Caki2 (cell line): ENCODE measurements at regions not wholly inside any gene's neighbourhood (a gene's known extent, or its start where the extent isn't known, plus 50 kb on each side); places are given as distances from the start of the nearest gene placed in this dataset.
A peak's percentile ranks its signal among the peaks of the same experiment; 100 is the strongest.

Source experiments
- DNase-seq: peaks from one replicate; pipeline ENCODE4 v3.0.0-alpha.2; 2015; ENCODE audit warnings: low read depth
- in situ Hi-C: cut with HindIII; loops from 2 replicates; pipeline ENCODE4 v1.10.0; 2016; ENCODE audit warnings: low sequenced_read_pairs, low pct_unique_long_range_greater_than_20kb, mixed read lengths

DNA sequence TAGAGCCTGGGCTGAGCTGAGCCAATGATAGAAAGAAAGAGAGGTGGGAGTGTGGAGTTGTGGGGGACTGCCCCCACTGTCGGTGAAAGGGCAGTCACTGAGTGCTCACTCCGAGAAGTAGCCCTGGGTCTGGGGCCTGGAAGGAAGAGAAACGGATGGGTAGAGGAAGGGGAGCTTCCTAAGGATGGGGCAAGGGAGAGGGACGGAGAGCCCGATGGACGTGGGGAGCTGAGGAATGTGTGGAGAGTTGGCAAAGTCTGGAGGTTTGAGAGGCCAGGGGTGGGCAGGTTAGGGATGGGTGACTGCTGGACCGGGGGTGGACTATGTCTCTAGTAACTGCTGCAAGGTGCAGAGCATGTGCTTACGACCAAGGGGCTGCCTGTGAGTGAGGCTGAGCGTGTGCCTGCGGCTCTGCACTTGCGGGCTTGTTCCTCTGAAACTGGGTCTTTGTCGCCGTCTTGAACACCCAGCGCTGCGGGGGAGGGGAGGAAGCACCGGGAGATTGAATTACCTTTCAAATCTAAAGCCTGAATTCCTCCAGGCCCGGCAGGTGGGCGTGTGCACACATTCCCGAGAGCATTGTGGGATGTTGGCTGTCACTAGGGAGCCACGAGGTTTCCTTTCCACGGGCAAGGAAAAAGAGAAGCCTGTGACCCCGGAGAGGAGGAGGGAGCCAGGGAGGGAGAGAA, 76.4 kb upstream of the ARAP3 start:
- no peak for DNase-seq
- in situ Hi-C loops = no loop called here

GRCh38 chr5:141757402-141757801, 75.4 kb upstream of the ARAP3 start:
- DNase-seq = peak; percentile 37
- in situ Hi-C loops = no loop called here

DNA sequence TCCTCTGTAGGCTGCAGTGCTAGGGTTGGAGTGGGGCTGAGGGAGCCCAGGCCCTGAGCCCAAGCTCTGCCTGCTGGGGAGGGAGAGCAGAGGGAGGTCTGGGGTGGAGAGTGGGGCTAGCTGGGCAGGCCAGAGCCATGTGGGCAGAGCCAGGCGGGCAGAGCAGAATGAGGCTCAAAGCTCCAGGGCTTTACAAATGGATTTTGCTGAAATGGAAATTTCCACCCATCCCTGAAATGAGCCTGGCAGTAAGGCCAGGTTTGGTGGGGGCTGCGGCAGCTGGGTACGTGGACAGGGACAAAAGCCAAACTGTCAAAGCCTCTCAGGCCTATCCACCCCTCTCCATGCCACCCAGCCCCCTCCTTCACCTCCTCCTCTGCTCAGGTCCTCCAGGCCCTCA, 74.2 kb upstream of the ARAP3 start:
- DNase-seq = no peak
- in situ Hi-C loops = no loop called here

GRCh38 chr5:141753971-141754713, 72.1 kb upstream of the ARAP3 start:
- peak; percentile 59 for DNase-seq
- in situ Hi-C loops = no loop called here

GRCh38 chr5:141753143-141753970, 71.3 kb upstream of the ARAP3 start:
- DNase-seq = no peak
- in situ Hi-C loops = no loop called here

DNA sequence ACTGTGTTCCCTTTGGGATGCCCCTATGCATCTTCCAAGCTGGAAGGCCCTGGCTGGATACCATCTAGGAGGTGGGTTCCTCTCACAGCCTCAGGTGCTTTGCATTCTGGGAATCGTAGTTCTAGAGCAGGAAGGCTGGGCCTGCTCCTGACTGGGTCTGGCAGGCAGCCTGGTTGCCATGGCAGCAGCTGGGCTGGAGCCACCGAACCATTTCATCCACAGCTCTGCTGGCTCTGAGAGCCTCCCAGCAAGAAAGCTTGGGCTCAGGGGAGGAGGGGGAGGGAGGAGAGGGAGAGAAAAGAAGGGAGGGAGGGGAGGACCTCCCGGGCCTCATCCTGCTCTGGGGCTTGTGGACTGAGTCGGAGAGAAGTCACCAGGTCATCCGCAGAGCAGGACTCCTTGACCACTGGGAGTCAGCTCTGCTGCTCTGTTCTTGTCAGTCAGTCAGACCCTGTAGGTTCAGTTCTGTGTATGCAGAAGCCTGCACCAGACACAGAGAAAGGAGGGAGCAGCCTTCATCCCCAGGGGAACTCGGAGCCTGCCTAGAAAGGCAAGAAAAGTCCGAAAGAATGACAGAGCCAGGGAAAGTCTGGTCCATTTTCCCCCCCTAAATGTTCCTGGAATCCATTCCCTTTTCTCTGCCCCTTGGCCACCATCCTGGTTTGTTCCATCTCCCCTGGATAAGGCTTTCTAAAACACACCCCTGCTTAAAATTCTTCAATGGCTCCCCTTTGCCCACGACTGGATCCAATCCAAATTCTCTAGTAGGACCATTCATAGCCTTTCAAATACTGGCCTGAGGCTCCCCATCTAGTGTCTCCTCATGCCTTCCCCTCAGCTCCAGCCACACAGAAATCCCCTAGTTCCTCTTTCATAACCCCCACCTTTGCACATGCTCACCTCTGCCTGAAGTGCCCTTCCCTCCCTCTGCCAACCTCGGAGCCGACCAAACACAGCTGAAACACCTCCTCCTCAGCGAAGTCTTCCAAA, 65.4 kb upstream of the ARAP3 start:
- in situ Hi-C loops = no loop called here
- peak; percentile 87 for DNase-seq

GRCh38 chr5:141746395-141746794, 64.4 kb upstream of the ARAP3 start:
- in situ Hi-C loops = no loop called here
- DNase-seq = no peak

DNA sequence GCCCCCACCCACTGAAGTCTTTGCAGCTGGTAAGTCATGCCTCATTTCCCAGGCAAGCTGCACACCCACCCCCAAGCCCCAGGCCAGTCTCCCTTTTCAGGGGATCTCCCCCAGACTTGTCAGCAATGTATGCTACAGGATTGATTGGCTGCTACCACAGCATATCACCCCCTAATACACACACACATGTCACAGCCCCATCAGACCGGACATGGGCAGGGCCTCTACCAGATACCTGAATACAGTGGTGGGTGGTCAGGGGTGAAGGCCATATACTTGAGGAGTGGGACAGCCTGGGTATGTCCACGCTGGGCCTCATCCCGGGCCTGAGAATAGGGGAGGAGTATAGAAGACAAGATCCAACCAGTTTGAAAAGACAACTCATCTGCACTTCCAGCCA, 63.4 kb upstream of the ARAP3 start:
- in situ Hi-C loops = no loop called here
- no peak for DNase-seq

DNA sequence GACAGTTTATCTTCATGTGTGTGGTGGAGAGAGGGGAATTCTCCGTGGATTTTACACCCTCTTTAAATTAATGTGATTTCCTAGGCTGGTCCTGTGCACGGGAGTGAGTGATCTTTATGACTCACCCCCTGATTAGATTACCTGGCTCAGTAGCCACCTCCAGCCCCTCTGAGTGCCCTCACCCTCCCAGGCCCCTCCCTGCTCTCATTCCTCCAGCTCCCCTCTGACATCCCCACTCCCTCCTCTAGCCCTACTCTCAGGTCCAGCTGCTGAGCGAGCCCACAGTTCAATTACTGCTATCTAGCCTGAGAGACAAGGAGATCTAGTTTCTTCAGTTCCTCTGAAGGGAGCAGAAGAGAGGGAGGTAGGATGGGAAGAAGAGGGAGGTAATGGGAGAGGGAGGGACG, 61.8 kb upstream of the ARAP3 start:
- in situ Hi-C loops = no loop called here
- no peak for DNase-seq

DNA sequence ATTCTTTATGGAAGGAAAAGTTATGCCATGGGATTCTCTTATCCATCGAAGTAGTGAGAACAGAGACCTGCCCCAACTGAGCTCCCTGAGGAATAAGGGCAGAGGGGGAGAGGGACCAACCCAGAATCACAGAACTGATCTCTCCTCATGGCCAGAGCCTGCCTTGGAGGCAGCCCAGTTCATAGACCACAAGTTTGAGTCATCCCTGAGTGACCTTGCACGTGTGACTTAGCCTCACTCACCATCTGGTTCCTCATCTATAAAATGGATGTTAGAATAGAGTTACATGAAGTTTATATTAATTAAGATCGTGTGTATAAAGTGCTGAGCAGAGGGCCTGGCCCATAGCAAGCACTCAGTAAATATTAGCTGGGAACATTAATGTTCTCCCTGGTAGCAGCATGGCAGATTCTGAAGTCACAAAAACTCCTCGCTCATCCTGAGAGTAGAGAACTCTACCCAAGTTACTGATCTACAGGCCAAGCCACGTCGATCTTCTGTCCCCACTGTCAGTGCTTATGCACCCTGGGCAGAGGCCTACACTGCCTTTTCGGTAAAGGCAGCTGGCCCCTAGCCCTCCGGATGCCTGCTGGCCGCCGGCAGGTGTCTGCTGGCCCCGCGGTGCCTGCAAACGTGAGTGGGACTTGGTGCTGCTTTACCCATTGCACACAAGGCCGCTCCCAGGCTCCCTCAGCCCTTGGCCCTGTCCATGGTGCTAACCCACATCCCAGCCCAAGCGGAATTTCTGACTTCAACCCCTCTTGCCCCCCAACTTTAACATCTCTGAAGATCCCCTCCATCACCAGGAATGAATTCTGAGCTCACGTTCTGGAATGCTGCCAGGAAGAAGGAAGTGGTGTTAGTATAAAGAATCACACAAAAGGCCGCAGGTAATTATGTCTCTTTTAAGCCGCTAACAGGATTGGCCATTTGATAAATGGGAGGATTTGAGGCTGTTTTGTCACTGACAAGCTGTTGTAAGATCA, 61.1 kb upstream of the ARAP3 start:
- peak; percentile 46 for DNase-seq
- in situ Hi-C loops = no loop called here

DNA sequence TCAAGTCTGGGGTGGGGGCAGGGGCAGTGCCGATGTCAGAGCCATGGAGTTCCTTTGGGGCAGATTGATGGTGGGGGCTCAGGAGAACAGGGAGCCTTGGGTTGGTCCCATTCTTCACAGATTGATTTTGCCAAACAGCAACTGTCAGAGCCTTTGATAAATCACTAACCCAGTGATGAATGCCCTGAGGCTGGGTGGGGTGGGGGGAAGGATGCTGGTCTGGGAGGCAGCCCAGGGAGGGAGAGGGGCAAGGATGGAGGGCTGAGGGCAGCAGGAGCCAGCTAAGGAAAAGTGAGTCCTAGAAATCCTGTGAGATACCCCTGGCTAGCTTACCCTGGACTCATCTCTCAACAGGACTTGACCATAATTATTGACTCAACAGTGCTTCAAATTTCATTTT, 60.1 kb upstream of the ARAP3 start:
- in situ Hi-C loops = no loop called here
- no peak for DNase-seq

- in situ Hi-C loops = no loop called here
- DNase-seq = no peak
These were observed 58.9 kb upstream of the ARAP3 start for GRCh38 chr5:141740885-141741284.

- no peak for DNase-seq
- in situ Hi-C loops = no loop called here
These were observed 55.5 kb upstream of the ARAP3 start for GRCh38 chr5:141737535-141737934.

DNA sequence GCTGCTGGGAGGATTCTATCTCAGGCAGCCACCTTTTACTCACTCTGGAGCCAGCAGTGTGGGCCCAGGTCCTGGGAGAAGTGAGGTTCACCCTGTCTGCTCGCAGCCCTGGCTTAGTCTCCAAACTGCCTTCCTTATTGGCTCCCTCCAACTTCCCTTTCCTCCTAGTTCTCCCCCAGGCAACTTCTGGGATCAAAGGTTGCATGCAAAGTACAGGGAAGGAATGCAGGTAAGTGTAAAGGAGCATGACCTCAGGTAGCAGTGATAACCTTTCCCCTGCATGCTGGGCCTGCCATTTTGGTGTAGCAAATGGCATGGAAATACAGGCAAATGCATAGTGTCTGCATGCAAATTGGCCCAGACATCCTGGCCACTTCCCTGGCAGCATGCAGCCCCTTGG, 53.8 kb upstream of the ARAP3 start:
- no peak for DNase-seq
- in situ Hi-C loops = no loop called here

DNA sequence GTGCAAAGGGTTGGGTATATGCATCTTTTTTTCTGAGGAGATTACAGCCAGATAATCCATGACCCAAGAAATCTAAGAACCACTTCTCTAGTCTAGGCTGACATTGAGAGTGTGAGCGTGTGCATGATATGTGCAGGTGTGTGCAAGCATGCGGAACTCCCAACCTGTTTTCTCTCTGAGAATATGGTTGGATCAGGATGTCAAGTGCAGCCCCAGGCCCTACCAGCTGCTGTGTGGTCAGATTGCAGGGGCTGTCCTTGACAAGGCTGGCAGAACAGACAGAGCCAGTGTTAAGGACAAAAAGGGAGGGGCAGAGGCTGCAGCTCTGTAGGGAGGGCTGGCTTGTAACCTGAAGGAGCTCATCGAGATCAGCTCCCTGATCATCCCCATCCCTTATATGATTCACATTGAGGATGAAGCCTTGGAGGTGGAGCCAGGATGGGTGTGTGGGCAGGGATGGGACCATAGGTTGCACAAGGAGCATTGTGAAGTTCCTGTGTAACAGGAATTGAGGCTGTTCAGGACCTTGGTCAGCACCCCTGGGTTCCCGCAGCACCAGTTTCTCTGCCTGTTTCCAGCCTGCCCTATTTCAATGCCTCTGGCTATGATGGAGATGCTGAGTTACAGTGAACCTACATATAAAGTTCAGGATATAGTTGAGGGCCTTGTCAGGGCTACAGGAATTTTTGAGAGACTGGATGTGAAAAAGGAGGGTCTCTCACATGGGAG, 52.6 kb upstream of the ARAP3 start:
- DNase-seq = peak; percentile 46
- in situ Hi-C loops = no loop called here

DNA sequence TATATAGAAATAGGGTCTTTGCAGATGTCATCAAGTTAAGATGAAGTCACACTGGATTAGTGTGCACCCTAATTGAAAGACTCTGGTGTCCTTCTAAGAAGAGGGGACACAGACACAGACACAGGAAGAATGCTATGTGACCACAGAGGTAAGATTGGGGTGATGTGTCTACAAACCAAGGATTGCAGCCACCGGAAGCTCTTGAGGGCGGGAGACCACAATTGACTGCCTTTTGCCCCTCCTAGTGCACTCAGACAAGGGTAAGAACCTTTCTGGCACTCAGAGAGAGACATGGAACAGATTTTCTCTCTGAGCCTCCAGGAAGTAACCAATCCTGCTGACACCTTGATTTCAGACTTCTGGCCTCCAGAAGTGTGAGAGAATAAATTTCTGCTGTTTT, 51.2 kb upstream of the ARAP3 start:
- in situ Hi-C loops = no loop called here
- DNase-seq = no peak
